ENCODE measurements at regions not wholly inside any gene's neighbourhood (a gene's known extent, or its start where the extent isn't known, plus 50 kb on each side); places are given as distances from the start of the nearest gene placed in this dataset.

DNA sequence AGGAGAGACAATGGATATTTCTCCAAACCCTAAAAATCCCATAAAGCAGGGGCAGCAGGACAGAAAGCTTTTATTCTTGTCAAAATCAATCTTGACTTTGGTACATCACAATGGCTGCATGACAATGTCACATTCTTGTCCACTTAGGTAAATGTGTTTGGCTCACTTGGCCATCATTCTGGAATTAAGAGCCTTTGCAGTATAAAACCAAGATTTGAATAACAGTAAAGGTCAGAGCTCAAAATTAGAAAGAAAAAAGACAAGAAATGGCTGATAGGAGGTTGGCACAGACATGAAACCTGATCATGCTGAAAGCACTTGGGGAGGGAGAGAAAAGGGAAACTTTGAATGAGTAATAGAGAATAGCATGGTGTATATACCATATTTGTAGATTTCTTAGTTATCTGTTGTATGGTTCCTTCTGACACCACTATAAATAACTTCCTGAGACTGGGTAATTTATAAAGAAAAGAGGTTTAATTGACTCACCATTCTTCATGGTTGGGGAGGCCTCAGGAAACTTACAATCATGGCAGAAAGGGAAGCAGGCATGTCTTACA is 158.5 kb upstream of the SGO1 start:
- TF ChIP-seq EZH2 (IDR thresholded peaks at IDR 0.05; ENCODE audit: borderline replicate concordance, control insufficient read depth, low read depth, low read length) (no peak), ZNF24 (IDR thresholded peaks at IDR 0.05) (no peak), RAD21 (IDR thresholded peaks at IDR 0.05; ENCODE audit: insufficient read depth, low read depth, low read length) (no peak), EP300 (IDR thresholded peaks at IDR 0.05; ENCODE audit: borderline replicate concordance in 1 of 2, control insufficient read depth in 1 of 2, low read depth in 2 of 2, low read length in 2 of 2) (no peak), CEBPB (IDR thresholded peaks at IDR 0.05; ENCODE audit: borderline replicate concordance in 1 of 2, low read depth in 2 of 2, low read length in 2 of 2) (no peak), MXI1 (IDR thresholded peaks at IDR 0.05; ENCODE audit: low read depth, low read length) (no peak), SIN3A (IDR thresholded peaks at IDR 0.05; ENCODE audit: low read depth, low read length) (no peak), CHD4 (IDR thresholded peaks at IDR 0.05) (no peak)
- TF ChIP-seq, protein P1, sequence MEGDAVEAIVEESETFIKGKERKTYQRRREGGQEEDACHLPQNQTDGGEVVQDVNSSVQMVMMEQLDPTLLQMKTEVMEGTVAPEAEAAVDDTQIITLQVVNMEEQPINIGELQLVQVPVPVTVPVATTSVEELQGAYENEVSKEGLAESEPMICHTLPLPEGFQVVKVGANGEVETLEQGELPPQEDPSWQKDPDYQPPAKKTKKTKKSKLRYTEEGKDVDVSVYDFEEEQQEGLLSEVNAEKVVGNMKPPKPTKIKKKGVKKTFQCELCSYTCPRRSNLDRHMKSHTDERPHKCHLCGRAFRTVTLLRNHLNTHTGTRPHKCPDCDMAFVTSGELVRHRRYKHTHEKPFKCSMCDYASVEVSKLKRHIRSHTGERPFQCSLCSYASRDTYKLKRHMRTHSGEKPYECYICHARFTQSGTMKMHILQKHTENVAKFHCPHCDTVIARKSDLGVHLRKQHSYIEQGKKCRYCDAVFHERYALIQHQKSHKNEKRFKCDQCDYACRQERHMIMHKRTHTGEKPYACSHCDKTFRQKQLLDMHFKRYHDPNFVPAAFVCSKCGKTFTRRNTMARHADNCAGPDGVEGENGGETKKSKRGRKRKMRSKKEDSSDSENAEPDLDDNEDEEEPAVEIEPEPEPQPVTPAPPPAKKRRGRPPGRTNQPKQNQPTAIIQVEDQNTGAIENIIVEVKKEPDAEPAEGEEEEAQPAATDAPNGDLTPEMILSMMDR (IDR thresholded peaks at IDR 0.05 in 2 of 3, conservative IDR thresholded peaks at IDR 0.05 in 1 of 3; ENCODE audit: control insufficient read depth in 2 of 3, extremely low read depth in 1 of 3, insufficient read depth in 1 of 3, low read depth in 3 of 3, low read length in 3 of 3): no peak
- TF ChIP-seq, protein P2, sequence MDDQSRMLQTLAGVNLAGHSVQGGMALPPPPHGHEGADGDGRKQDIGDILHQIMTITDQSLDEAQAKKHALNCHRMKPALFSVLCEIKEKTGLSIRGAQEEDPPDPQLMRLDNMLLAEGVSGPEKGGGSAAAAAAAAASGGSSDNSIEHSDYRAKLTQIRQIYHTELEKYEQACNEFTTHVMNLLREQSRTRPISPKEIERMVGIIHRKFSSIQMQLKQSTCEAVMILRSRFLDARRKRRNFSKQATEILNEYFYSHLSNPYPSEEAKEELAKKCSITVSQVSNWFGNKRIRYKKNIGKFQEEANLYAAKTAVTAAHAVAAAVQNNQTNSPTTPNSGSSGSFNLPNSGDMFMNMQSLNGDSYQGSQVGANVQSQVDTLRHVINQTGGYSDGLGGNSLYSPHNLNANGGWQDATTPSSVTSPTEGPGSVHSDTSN (IDR thresholded peaks at IDR 0.05; ENCODE audit: insufficient replicate concordance, low read depth, low read length): no peak
- TF ChIP-seq, protein P3, sequence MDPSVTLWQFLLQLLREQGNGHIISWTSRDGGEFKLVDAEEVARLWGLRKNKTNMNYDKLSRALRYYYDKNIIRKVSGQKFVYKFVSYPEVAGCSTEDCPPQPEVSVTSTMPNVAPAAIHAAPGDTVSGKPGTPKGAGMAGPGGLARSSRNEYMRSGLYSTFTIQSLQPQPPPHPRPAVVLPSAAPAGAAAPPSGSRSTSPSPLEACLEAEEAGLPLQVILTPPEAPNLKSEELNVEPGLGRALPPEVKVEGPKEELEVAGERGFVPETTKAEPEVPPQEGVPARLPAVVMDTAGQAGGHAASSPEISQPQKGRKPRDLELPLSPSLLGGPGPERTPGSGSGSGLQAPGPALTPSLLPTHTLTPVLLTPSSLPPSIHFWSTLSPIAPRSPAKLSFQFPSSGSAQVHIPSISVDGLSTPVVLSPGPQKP (IDR thresholded peaks at IDR 0.05; ENCODE audit: low read depth, low read length): no peak
